ENCODE measurements at regions not wholly inside any gene's neighbourhood (a gene's known extent, or its start where the extent isn't known, plus 50 kb on each side); places are given as distances from the start of the nearest gene placed in this dataset.

GRCh38 chr2:187207126-187207525, 240.9 kb downstream of the CALCRL start:
- no peak for TF ChIP-seq CTCF (IDR thresholded peaks at IDR 0.05)
- no peak for TF ChIP-seq POLR2A (IDR thresholded peaks at IDR 0.05)
